ENCODE measurements at regions not wholly inside any gene's neighbourhood (a gene's known extent, or its start where the extent isn't known, plus 50 kb on each side); places are given as distances from the start of the nearest gene placed in this dataset.

DNA sequence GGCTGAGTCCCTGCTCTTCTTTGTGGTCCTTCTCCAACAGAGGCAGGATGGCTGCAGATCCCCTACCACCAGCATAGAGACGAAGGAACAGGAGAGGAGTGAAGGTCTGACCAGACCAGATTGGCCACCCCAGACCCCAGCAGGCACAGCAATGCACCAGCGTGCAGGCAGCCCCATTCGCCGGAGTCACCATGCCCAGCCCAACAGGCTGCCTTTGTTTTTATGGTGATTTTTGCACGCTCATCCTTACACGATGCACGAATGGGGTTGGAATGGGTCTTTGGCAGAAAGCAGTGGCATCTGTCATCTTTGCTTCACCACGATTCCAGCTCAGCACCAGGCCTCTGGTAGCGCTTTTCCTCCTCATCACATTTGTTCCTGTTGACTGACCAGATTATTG lies 427.6 kb downstream of the INHBA start:
- no peak for DNase-seq

DNA sequence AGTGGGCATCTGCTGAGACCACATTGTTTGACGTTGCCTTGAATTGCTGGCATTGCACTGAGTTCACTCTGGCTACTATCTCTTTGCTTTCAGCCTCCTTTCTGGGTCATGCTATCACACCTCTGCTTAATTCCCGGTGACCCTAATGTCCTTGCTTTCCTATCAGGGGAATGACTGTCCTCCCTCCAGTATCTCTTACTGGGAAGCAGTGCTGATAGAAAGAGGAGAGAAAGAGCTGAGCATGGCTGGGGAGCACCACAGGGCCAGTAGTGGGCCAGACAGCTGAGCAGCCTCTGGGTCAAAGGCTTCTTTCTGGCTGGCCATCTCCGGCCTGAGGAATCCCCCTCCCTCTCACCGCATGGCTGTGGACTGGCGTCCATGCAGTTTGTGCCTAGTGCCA lies 428.7 kb downstream of the INHBA start:
- no peak for DNase-seq

DNA sequence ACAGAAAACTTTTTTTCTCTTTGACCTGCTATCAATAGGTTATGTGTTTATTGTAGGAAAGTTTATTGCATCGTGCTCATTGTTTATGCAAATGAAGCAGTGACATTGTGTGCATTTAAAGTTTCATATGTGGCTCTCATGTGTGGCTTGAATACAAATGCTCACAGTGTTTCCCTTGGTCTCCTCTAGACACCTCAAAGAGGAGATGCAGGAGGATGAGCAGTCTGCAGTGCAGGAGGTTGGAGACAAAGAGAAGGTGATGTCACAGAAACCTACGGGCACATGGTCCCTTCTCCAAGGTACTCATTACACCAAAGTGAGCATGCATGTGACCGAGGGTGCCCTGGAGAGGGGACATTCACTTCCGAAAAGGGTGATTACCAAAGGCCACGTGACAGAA lies 430.2 kb downstream of the INHBA start:
- no peak for DNase-seq

DNA sequence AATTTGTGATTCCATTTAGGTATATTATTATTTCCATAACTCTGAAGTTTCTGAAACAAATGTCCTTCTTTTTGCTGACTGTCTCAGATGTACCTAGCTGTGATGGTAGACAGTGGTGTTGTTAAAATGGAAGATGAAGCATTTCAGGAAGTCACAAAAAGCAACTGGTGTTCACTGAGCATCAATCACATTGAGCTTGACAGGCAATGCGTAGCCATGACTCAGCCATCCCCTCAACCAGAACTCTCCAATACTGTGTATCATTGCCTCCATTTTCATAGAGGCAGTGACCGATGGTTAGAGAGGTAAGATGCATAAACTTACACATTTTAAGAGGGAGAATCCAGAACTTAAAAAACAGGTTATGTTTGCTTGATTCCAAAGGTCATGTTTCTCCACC lies 434.0 kb downstream of the INHBA start:
- no peak for DNase-seq

DNA sequence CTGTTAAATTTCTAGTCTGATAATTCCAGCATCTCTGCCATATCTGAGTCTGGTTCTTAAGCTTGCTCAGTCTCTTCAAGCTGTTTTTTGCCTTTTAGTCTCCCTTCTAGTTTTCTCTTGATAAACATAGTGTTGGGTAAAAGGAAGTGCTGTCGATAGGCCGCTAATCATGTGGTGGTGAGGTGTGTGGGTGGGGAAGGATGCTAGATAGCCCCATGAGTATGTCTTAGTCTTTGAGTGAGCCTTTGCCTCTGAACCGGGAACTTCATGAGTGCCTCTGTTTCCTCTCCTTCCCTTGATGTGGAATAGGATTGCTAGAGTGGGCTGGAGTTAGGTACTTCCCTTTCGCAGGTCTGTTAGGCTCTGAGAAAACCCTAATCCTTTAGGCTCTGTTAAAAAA lies 441.8 kb downstream of the INHBA start:
- DNase-seq: no peak

DNA sequence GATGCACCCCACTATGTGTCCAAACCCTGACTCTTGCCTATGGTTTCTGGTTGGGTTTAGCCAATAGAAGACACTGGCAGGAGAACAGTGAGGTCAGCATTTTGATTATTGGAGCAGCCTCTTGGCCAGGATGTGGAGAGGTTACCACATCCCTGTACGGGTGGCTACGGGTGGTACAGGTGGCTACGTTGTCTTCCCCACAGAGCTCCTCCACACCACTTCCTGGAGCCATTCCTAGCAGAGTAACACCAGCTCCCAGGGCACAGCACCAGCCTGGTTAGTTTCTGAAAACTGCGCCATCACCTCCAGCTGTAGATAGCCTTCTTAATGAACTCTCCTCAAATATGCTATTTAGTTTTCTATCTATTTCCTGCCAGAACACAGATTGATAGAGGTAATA lies 445.2 kb downstream of the INHBA start:
- no peak for DNase-seq

DNA sequence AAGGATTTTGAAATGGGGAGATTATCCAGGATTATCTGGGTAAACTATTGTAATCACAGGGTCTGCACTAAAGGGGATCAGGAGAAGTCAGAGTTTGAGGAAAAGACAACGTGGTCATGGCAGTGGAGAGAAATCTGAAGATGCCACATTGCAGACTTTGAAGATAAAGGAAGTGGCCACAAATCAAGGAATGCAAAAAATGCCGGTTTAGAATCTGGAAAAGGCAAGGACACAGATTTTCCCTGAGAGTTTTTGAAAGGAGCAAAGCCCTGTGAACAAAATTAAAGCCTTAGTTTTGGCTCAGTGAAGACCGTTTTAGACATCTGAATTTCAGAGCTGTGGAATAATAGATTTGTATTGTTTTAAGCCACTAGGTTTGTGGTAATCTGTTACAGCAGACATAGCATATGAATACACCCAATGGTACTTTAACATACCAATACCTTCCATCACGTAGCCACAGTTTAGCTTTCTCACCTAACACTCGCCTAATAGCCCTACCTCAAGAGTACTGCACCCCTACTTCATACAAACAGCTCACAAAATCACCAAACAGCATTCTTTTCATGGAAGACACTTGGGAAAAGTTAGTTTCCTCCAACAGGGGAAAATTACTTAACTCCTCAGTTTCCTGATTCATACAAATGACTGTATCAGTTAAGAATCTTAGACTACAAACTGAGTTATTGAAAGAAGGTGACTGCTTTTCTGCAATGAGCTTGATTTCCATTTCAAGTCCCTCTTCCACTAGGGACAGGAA lies 446.5 kb downstream of the INHBA start:
- no peak for DNase-seq

- DNase-seq: no peak
These were observed 447.2 kb downstream of the INHBA start for GRCh38 chr7:41255716-41256115.

DNA sequence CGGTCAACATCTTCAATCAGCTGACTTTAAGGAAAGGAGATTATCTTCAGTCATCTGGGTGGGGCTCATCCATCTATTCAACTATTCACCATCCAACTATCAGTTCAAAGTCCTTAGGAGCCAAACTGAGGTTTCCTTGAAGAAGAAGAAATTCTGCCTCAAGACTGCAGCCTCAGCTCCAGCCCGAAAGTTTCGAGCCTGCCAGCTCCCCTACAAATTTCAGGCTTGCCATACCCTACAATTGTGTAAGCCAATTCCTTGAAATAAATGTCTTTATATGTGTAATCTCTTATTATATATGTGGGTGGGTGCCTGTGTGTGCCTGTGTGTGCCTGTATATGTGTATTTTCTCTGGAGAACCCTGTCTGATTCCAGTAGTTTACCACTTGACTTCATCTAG lies 447.8 kb downstream of the INHBA start:
- no peak for DNase-seq

- no peak for DNase-seq
These were observed 449.9 kb downstream of the INHBA start for GRCh38 chr7:41252957-41253356.

DNA sequence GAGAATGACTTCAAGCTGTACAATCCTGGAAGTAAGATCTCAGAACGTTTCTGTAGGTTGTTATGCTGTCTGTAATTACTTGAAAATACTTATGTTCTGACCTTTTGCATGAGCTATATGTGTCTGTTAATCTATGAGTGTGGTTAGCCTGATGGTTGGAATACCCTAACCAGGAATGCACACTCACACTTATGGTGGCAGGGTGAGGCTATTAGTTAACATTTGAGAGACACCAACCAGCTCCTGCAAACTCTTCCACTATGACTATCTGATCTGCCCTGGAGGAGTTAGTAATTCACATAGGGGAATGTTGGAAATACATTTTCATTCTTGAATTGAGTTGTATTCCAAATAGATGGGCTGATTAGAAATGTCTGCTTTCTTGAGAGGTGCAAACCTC lies 450.3 kb downstream of the INHBA start:
- no peak for DNase-seq

DNA sequence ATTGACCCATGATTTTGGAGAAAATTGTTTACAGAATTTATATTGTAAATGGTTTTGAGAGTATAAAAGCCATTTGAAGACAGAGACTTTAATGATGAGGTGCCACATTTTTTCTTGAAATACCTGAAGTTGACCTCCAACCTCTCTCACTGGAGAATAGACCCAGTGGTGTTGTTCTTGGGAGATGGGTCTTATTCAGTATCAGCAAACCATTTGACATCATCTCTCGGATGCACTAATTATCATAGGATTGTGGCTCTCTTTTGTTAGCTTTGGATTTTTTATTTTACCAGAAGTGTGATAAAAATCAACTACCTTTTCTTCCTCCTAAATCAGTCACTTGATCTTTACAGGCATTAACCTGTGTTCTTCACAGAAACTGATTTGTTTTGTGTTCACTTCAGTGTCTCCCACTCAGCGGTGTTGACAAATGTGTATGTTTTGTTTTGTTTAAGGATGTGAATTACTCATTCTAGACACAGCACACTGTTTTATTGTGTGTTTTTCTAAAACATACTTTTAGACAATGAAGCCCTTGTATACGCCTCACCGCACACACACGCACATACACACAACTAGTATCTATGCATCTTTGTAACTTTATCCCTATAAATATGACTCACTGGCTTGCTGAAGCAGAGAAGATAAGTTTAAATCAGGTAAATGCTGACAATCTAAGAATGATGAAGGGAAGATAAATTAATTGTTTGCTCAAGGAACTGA lies 455.6 kb downstream of the INHBA start:
- DNase-seq: no peak

- no peak for DNase-seq
These were observed 457.0 kb downstream of the INHBA start for GRCh38 chr7:41245916-41246315.

DNA sequence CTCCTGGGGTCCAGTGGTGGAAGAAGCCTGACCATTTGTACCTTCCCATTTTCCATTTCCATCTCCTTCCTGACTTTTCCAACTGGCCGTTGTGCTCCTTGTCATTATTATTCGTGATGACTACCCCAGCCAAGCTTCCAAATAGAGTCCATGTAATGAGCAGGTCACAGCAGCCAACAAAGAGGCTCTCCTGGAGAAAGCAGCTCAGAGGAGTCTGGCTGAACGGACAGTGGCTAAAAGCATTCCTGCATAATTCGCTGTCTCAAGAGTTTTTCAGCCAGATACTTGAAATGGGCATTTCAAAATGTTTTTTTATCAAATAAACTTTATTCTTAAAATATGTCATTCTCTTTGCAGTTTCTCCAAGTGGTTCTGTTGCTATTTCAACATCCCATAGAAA lies 458.6 kb downstream of the INHBA start:
- no peak for DNase-seq

DNA sequence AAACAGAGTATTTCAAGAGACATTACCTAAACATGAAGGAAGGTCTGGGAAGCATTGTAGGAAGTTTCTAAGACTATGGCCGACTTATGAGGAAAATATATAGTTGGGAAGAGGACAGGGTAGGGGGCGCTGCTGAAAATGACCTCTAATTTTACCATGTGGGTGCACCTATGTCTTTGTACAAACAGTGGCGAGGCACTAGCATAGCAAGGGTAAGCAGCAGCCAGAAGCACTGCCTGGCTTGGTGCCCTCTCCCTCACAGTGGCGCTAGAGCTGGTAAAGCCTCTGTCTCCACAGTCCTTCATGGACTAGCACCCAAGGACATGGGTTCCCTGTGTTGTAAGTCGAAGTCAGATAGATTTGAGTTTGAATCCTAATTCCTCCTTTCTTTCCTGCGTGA lies 461.2 kb downstream of the INHBA start:
- DNase-seq: no peak

DNA sequence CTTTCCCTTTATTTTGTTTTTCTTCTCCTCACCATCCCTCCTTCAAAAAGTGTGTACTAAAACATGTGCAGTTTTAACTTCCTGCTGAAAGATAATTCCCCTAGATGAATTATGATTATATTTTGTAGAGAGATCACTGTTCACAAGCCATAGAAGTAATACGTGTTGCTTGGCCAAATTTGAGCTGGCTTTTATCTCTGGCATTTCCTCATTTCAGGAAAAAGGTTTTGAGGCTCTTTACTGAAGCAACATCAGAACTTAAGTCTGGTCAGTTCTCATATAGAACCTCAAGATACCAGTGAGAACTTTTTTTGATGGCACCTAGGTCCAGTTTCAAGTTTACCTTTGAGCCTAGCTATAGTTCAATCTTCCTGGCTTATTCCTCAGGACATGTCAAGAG lies 463.3 kb downstream of the INHBA start:
- no peak for DNase-seq

GRCh38 chr7:41238851-41239331 lies 464.0 kb downstream of the INHBA start:
- no peak for DNase-seq

- no peak for DNase-seq
These were observed 464.9 kb downstream of the INHBA start for GRCh38 chr7:41237956-41238355.

- DNase-seq: no peak
These were observed 470.8 kb downstream of the INHBA start for GRCh38 chr7:41232086-41232485.

DNA sequence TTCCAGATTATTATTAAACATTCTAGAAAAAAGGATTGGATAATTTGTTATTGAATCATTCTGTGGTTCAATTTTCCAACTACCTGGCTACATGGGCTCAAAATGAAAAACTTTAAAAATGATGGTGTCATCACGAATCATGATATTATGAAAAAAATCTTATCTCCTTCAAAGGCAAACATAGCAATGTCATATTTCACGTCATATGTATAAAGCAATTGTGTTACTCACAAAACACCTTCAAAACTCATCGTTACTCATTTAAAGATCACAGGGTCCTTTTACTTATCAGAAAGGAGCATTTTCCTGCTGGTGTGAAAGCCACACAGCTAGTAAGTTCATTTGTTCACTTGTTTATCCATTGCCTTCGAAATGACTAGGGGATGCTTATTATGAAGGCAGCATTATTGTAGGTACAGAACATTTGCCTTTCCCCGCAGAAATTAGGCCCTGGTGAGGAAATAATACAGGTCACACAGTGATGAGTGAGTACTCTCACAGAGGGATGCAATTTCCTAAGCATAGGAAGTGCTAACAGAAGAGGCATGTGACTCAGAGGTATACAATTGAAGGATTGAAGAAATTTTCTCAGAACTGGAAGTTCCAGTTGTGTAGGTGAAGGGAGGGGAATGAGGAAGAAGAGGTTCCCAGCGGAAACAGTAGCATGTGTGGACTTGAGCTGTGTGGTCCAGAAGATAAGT lies 478.7 kb downstream of the INHBA start:
- no peak for DNase-seq

- DNase-seq: no peak
These were observed 480.1 kb downstream of the INHBA start for GRCh38 chr7:41222746-41223145.

GRCh38 chr7:41220266-41220665 lies 482.6 kb downstream of the INHBA start:
- no peak for DNase-seq

DNA sequence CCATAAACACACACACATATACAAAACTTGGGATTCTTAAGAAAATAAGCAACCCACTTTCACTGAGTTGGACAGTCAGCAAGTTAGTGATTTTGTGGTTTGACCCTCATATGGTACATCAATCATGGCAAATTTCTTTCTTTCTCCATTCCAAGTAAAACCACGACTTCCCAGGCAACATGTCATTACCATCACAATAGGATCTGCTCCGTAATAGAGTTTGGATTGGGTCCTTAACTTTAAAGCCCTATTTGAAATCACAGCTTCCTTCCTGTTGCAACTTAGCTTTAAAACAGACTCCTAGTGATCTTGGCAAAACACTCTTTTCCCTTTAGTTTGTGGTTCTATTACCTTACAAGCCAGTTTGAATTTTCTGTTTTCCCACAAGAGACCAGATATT lies 483.6 kb downstream of the INHBA start:
- DNase-seq: no peak

- no peak for DNase-seq
These were observed 485.6 kb downstream of the INHBA start for GRCh38 chr7:41217306-41217705.

Measured in CD4-positive, alpha-beta T cell treated with Interleukin-21 for 1 hour (primary cell).